ENCODE measurements at regions not wholly inside any gene's neighbourhood (a gene's known extent, or its start where the extent isn't known, plus 50 kb on each side); places are given as distances from the start of the nearest gene placed in this dataset.

GRCh38 chr4:177557416-177557815 lies 115.2 kb upstream of the AGA start:
- H3K27me3 ChIP-seq (replicated peaks; ENCODE audit: control insufficient read depth, insufficient read depth, low read length): no peaks in the 10 kb centered on the region
- Mint-ChIP-seq H3K36me3 (ENCODE audit: insufficient read depth, unreplicated experiment) (no peaks in the 10 kb centered on the region), H3K9me3 (ENCODE audit: unreplicated experiment) (no peaks in the 10 kb centered on the region), H3K27ac (ENCODE audit: unreplicated experiment) (no peak overlapping the region), H3K27me3 (ENCODE audit: insufficient read depth, unreplicated experiment) (no peaks in the 10 kb centered on the region), H3K4me1 (ENCODE audit: low read depth, unreplicated experiment) (no peaks in the 10 kb centered on the region), H3K4me3 (ENCODE audit: unreplicated experiment) (no peak overlapping the region)
- ChIA-PET POLR2A (no interaction called here), CTCF (no interaction called here)
- H3K4me1 ChIP-seq: no peaks in the 10 kb centered on the region
- intact Hi-C loops (cut with micrococcal nuclease; ENCODE audit: unreplicated experiment): loop anchor here (10.0 kb wide), 2 partner anchors 717 to 1747 kb away; no protein-coding TSS in a partner anchor
- DNase-seq: no peak
- TF ChIP-seq, protein P1, sequence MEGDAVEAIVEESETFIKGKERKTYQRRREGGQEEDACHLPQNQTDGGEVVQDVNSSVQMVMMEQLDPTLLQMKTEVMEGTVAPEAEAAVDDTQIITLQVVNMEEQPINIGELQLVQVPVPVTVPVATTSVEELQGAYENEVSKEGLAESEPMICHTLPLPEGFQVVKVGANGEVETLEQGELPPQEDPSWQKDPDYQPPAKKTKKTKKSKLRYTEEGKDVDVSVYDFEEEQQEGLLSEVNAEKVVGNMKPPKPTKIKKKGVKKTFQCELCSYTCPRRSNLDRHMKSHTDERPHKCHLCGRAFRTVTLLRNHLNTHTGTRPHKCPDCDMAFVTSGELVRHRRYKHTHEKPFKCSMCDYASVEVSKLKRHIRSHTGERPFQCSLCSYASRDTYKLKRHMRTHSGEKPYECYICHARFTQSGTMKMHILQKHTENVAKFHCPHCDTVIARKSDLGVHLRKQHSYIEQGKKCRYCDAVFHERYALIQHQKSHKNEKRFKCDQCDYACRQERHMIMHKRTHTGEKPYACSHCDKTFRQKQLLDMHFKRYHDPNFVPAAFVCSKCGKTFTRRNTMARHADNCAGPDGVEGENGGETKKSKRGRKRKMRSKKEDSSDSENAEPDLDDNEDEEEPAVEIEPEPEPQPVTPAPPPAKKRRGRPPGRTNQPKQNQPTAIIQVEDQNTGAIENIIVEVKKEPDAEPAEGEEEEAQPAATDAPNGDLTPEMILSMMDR (IDR thresholded peaks at IDR 0.05; ENCODE audit: insufficient read depth in 1 of 2, low read depth in 1 of 2, low read length in 1 of 2, severe bottlenecking in 1 of 2, unreplicated experiment in 1 of 2): no peak
- H3K9me3 ChIP-seq: no peaks in the 10 kb centered on the region
- H3K4me3 ChIP-seq (ENCODE audit: low read depth, low read length): no peak overlapping the region
- BruUV-seq (replicated peaks): no TSS peak
- H3K36me3 ChIP-seq (ENCODE audit: control insufficient read depth, insufficient read depth, low read length): no peaks in the 10 kb centered on the region

DNA sequence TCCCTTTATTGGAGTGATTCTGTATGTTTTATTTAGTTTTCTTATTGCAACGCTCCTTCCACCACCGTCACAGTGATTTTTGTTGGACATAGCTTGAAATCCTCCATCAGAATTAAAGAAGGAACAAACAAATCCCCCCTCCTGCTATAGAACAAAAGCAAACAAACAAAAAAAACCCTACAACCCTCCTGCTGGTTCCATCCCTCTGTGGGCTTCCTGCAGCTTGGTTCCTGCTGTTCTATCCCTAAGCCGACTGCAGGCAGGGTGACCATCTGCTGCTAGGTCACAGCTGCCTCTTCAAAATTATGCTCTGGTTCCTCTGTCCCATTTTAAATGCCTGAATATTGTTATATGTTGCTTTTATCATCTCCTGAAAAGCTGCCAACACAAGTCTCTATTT lies 116.8 kb upstream of the AGA start:
- ChIA-PET CTCF (no interaction called here), POLR2A (no interaction called here)
- no peak overlapping the region for H3K4me3 ChIP-seq (ENCODE audit: low read depth, low read length)
- no peaks in the 10 kb centered on the region for H3K4me1 Mint-ChIP-seq (ENCODE audit: low read depth, unreplicated experiment)
- no peak overlapping the region for H3K27ac Mint-ChIP-seq (ENCODE audit: unreplicated experiment)
- BruUV-seq (replicated peaks): no TSS peak
- TF ChIP-seq, protein P1 (IDR thresholded peaks at IDR 0.05; ENCODE audit: insufficient read depth in 1 of 2, low read depth in 1 of 2, low read length in 1 of 2, severe bottlenecking in 1 of 2, unreplicated experiment in 1 of 2): no peak
- no peaks in the 10 kb centered on the region for H3K36me3 ChIP-seq (ENCODE audit: control insufficient read depth, insufficient read depth, low read length)
- no peaks in the 10 kb centered on the region for H3K27me3 ChIP-seq (replicated peaks; ENCODE audit: control insufficient read depth, insufficient read depth, low read length)
- no peaks in the 10 kb centered on the region for H3K9me3 ChIP-seq
- no peak for DNase-seq
- intact Hi-C loops (cut with micrococcal nuclease; ENCODE audit: unreplicated experiment): loop anchor here (10.0 kb wide), 2 partner anchors 716 to 1746 kb away; no protein-coding TSS in a partner anchor
- H3K4me1 ChIP-seq: no peaks in the 10 kb centered on the region
- H3K9me3 Mint-ChIP-seq (ENCODE audit: unreplicated experiment): no peaks in the 10 kb centered on the region
- H3K36me3 Mint-ChIP-seq (ENCODE audit: insufficient read depth, unreplicated experiment): no peaks in the 10 kb centered on the region
- H3K27me3 Mint-ChIP-seq (ENCODE audit: insufficient read depth, unreplicated experiment): no peaks in the 10 kb centered on the region
- H3K4me3 Mint-ChIP-seq (ENCODE audit: unreplicated experiment): no peak overlapping the region

- H3K9me3 ChIP-seq: no peaks in the 10 kb centered on the region
- H3K4me1 ChIP-seq: no peaks in the 10 kb centered on the region
- Mint-ChIP-seq H3K27me3 (ENCODE audit: insufficient read depth, unreplicated experiment) (no peaks in the 10 kb centered on the region), H3K27ac (ENCODE audit: unreplicated experiment) (no peak overlapping the region), H3K36me3 (ENCODE audit: insufficient read depth, unreplicated experiment) (no peaks in the 10 kb centered on the region), H3K4me3 (ENCODE audit: unreplicated experiment) (no peak overlapping the region), H3K4me1 (ENCODE audit: low read depth, unreplicated experiment) (no peaks in the 10 kb centered on the region), H3K9me3 (ENCODE audit: unreplicated experiment) (no peaks in the 10 kb centered on the region)
- H3K4me3 ChIP-seq (ENCODE audit: low read depth, low read length): no peak overlapping the region
- no TSS peak for BruUV-seq (replicated peaks)
- no peaks in the 10 kb centered on the region for H3K36me3 ChIP-seq (ENCODE audit: control insufficient read depth, insufficient read depth, low read length)
- DNase-seq: no peak
- H3K27me3 ChIP-seq (replicated peaks; ENCODE audit: control insufficient read depth, insufficient read depth, low read length): no peaks in the 10 kb centered on the region
- POLR2A ChIA-PET: no interaction called here
- TF ChIP-seq, protein P1 (IDR thresholded peaks at IDR 0.05; ENCODE audit: insufficient read depth in 1 of 2, low read depth in 1 of 2, low read length in 1 of 2, severe bottlenecking in 1 of 2, unreplicated experiment in 1 of 2): no peak
- intact Hi-C loops (cut with micrococcal nuclease; ENCODE audit: unreplicated experiment): no loop called here
- CTCF ChIA-PET: no interaction called here
Measured at GRCh38 chr4:177562163-177562562, 119.9 kb upstream of the AGA start.

Measured in Caco-2 (cell line).